NCI-H526 treated with DMSO at 0.1 percent for 48 hours (cell line): ENCODE measurements at regions not wholly inside any gene's neighbourhood (a gene's known extent, or its start where the extent isn't known, plus 50 kb on each side); places are given as distances from the start of the nearest gene placed in this dataset.

Experiments
- DNase-seq: peaks from one replicate; lab custom pipeline; 2025; lab: John Stamatoyannopoulos, UW

- DNase-seq, result no peak
Measured at GRCh38 chr6:74879976-74880375, 325.9 kb downstream of the COL12A1 start.

GRCh38 chr6:74879234-74879633, 326.6 kb downstream of the COL12A1 start:
- DNase-seq, result no peak

GRCh38 chr6:74875193-74875592, 330.7 kb downstream of the COL12A1 start:
- DNase-seq, result no peak

- DNase-seq, result no peak
Measured at GRCh38 chr6:74872754-74873476, 332.9 kb downstream of the COL12A1 start.

GRCh38 chr6:74871757-74872156, 334.1 kb downstream of the COL12A1 start:
- no peak for DNase-seq

GRCh38 chr6:74870403-74870802, 335.4 kb downstream of the COL12A1 start:
- DNase-seq, result no peak

GRCh38 chr6:74867291-74867690, 338.6 kb downstream of the COL12A1 start:
- DNase-seq, result no peak

GRCh38 chr6:74863968-74864367, 341.9 kb downstream of the COL12A1 start:
- DNase-seq, result no peak

GRCh38 chr6:74860456-74860855, 345.4 kb downstream of the COL12A1 start:
- DNase-seq, result no peak

- DNase-seq, result no peak
Measured at GRCh38 chr6:74857157-74857556, 348.7 kb downstream of the COL12A1 start.

GRCh38 chr6:74853991-74854390, 351.9 kb downstream of the COL12A1 start:
- no peak for DNase-seq

GRCh38 chr6:74851596-74851995, 354.3 kb downstream of the COL12A1 start:
- no peak for DNase-seq

GRCh38 chr6:74840953-74841352, 364.9 kb downstream of the COL12A1 start:
- DNase-seq, result no peak

GRCh38 chr6:74834967-74835366, 370.9 kb downstream of the COL12A1 start:
- no peak for DNase-seq

- DNase-seq, result no peak
Measured at GRCh38 chr6:74826263-74826662, 379.6 kb downstream of the COL12A1 start.

- DNase-seq, result no peak
Measured at GRCh38 chr6:74814440-74814839, 391.4 kb downstream of the COL12A1 start.

GRCh38 chr6:74807674-74808073, 398.2 kb downstream of the COL12A1 start:
- DNase-seq, result no peak

- DNase-seq, result no peak
Measured at GRCh38 chr6:74805916-74806696, 399.7 kb downstream of the COL12A1 start.

- DNase-seq, result no peak
Measured at GRCh38 chr6:74798302-74798701, 407.6 kb downstream of the COL12A1 start.

GRCh38 chr6:74785236-74785635, 420.6 kb downstream of the COL12A1 start:
- no peak for DNase-seq

GRCh38 chr6:74782346-74782745, 423.5 kb downstream of the COL12A1 start:
- DNase-seq, result no peak

GRCh38 chr6:74780831-74781230, 425.0 kb downstream of the COL12A1 start:
- no peak for DNase-seq

- no peak for DNase-seq
Measured at GRCh38 chr6:74768738-74769137, 437.1 kb downstream of the COL12A1 start.

GRCh38 chr6:74768120-74768519, 437.7 kb downstream of the COL12A1 start:
- no peak for DNase-seq
